ENCODE measurements at regions not wholly inside any gene's neighbourhood (a gene's known extent, or its start where the extent isn't known, plus 50 kb on each side); places are given as distances from the start of the nearest gene placed in this dataset.

DNA sequence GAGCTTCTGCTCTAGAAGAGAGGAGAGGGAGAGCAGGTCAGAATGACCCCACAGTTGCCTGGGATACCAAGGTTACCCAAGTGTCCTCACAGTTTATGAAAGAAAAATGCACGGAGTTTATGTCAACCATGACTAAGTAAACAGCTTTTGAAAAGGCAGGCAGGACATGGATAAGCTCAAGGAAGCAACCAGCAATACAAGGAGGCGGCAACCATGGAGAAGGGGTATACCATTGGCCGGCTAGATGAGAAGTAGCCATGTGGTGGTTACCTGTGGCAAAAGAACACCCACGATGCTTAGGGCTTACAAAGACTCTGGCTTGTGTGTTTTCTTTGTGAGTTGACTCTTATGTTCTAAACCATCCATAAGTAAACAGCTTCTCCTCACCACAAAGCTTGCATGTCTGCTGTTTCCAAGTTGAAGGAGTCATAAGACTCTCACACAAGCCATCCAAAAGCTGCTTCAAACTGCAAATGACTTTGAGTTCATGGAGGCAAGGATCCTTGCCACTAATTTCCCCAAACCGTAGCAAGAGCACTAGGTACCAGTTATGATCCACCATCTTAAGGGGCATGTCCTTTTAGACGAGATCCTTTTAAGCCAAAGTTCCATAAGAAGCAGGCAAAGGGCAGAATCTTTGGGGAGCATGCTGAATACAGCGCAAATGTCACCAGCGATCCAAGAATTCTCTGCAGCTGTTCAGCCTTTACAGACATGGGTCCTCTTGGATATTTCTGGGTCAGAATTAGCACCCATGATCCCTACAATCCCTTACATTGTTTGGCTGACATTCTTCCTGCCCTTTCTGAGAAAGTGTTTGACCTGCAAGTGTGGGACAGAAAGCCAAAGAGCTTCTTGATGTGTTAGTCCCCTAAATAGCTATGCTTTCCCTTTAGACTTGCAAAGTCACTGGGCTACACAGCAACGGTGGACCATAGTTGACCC lies 74.8 kb upstream of the IPO5 start:
- TF ChIP-seq CTBP1 (IDR thresholded peaks at IDR 0.05; ENCODE audit: borderline replicate concordance) (no peak), NFRKB (IDR thresholded peaks at IDR 0.05) (no peak), TARDBP (IDR thresholded peaks at IDR 0.05) (no peak), SP1 (IDR thresholded peaks at IDR 0.05) (no peak), FOXA1 (IDR thresholded peaks at IDR 0.05) (no peak), ELF4 (IDR thresholded peaks at IDR 0.05) (no peak), ZNF384 (IDR thresholded peaks at IDR 0.05) (no peak), L3MBTL2 (conservative IDR thresholded peaks at IDR 0.05) (no peak), LEF1 (IDR thresholded peaks at IDR 0.05; ENCODE audit: borderline replicate concordance) (no peak), BHLHE40 (IDR thresholded peaks at IDR 0.05; ENCODE audit: borderline replicate concordance) (no peak), FOXM1 (IDR thresholded peaks at IDR 0.05; ENCODE audit: borderline replicate concordance) (no peak), SUZ12 (IDR thresholded peaks at IDR 0.05) (no peak), HDGF (IDR thresholded peaks at IDR 0.05; ENCODE audit: borderline replicate concordance) (no peak), ARNT (IDR thresholded peaks at IDR 0.05) (no peak), FOXK2 (IDR thresholded peaks at IDR 0.05) (no peak)
- TF ChIP-seq, protein P1, sequence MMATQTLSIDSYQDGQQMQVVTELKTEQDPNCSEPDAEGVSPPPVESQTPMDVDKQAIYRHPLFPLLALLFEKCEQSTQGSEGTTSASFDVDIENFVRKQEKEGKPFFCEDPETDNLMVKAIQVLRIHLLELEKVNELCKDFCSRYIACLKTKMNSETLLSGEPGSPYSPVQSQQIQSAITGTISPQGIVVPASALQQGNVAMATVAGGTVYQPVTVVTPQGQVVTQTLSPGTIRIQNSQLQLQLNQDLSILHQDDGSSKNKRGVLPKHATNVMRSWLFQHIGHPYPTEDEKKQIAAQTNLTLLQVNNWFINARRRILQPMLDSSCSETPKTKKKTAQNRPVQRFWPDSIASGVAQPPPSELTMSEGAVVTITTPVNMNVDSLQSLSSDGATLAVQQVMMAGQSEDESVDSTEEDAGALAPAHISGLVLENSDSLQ (IDR thresholded peaks at IDR 0.05), result no peak
- no peak for DNase-seq (ENCODE audit: extremely low spot score)
- ChIA-PET CTCF (interaction anchor here (0.9 to 1.3 kb wide), 2 partner anchors 20 to 33 kb away, joined by 3 read pairs; no protein-coding TSS in a partner anchor), POLR2A (no interaction called here)

DNA sequence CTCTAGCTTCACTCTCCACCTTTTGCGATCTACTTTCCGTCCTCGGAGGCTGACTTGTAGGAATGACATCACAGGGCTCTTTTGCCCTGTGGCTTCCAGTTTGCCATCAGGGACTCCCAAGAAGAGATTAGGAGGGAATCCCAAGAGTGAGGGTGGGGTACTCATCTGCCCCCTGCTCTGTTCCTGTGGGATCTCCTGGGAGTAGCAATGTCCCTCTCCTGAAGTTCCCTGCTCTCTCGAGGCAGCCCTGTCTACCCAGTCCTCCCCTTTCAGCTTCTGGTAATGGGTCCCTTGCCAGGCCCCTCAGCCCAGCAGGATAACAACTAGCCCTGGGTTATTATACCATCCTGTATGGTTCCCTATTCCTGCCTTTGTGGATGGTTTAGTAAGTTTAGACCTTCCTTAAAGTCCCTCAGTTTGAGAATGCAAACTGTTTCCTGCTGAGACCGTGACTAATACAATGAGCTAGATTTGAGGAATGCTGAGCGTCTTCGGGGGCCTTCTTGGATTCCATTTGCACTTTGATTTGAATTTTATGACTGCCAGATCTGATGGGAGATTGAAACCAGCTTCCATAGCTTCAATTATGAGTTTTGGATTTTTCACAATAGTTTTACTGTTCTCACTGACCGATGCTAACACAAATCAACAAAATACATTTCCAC lies 73.7 kb upstream of the IPO5 start:
- ChIA-PET CTCF (interaction anchor here (0.6 to 1.3 kb wide), 4 partner anchors 21 to 108 kb away, joined by 3 to 4 read pairs (median 3); no protein-coding TSS in a partner anchor), POLR2A (no interaction called here)
- TF ChIP-seq ARNT (IDR thresholded peaks at IDR 0.05), result no peak
- no peak for DNase-seq (ENCODE audit: extremely low spot score)

DNA sequence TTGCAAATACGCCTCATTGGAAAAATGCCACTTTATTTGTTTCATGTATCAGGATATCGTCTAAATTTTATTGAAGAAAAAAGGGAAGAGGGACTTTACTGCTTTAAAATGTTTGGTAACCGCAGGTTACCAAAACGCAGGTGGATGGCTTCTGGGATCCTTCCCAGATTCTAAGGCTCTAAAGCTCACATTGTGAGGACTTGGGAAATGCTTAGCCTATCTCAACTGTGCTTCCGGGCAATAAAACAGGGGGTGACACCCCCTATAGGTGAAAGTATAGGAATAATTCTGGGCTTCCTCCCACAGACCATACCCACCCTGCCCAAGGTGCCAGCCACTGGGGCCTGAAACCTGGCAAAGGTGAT lies 73.2 kb upstream of the IPO5 start:
- ChIA-PET POLR2A (no interaction called here), CTCF (interaction anchor here (0.8 to 1.3 kb wide), 2 partner anchors 22 to 32 kb away, joined by 3 to 4 read pairs; no protein-coding TSS in a partner anchor)
- no peak for DNase-seq (ENCODE audit: extremely low spot score)
- no peak for TF ChIP-seq BHLHE40 (IDR thresholded peaks at IDR 0.05; ENCODE audit: borderline replicate concordance)
- TF ChIP-seq FOXK2 (IDR thresholded peaks at IDR 0.05), result no peak
- TF ChIP-seq TARDBP (IDR thresholded peaks at IDR 0.05), result no peak

DNA sequence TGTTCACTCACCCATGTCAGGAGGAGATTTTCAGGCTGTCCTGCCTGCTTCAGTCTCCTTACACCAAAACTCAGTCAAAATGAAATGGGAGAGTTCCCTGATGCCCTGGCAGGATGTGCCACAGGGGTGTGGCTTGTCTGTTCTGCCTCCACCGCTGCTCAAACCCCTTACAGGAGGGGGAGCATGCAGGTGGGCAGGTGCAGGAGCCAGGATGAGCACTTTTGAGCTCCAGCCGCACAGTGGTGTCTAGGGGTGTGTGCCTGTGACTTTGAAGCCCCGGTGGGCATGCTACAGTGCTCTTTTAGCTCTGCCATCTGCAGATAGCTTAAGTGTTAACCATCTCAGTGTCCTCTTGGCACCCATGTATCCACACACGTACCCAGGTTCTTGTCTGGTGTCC lies 71.9 kb upstream of the IPO5 start:
- CTCF ChIA-PET, result no interaction called here
- TF ChIP-seq NFRKB (IDR thresholded peaks at IDR 0.05) (no peak), CTBP1 (IDR thresholded peaks at IDR 0.05; ENCODE audit: borderline replicate concordance) (no peak), L3MBTL2 (conservative IDR thresholded peaks at IDR 0.05) (no peak), HDGF (IDR thresholded peaks at IDR 0.05; ENCODE audit: borderline replicate concordance) (no peak), SP1 (IDR thresholded peaks at IDR 0.05) (no peak), FOXM1 (IDR thresholded peaks at IDR 0.05; ENCODE audit: borderline replicate concordance) (no peak), BHLHE40 (IDR thresholded peaks at IDR 0.05; ENCODE audit: borderline replicate concordance) (no peak), ARNT (IDR thresholded peaks at IDR 0.05) (no peak), LEF1 (IDR thresholded peaks at IDR 0.05; ENCODE audit: borderline replicate concordance) (no peak), ZNF384 (IDR thresholded peaks at IDR 0.05) (no peak), SUZ12 (IDR thresholded peaks at IDR 0.05) (no peak), FOXA1 (IDR thresholded peaks at IDR 0.05) (no peak)
- TF ChIP-seq, protein P1 (IDR thresholded peaks at IDR 0.05), result no peak
- DNase-seq (ENCODE audit: extremely low spot score), result no peak
- POLR2A ChIA-PET, result no interaction called here

DNA sequence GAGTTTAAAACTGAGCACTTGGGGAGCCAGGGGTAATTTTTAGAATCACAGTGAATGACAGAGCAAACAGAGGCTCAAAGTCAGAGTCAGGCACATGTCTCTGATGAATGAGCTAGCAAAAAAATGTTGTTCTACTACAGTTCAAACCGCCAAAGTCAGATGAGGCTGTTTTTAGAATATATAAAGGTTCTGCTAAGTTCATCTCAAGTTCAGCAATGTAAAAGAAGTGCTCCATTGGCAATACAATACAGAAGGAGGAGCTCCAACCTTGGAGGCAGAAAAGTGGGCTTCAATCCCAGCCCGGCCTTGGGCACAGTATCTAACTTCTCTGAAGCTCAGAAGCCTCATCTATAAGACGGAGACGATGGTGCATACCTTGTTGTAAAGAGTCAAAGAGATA lies 70.1 kb upstream of the IPO5 start:
- CTCF ChIA-PET, result no interaction called here
- TF ChIP-seq NFRKB (IDR thresholded peaks at IDR 0.05) (no peak), SUZ12 (IDR thresholded peaks at IDR 0.05) (no peak), CTBP1 (IDR thresholded peaks at IDR 0.05; ENCODE audit: borderline replicate concordance) (no peak), FOXK2 (IDR thresholded peaks at IDR 0.05) (no peak), ARNT (IDR thresholded peaks at IDR 0.05) (no peak), SP1 (IDR thresholded peaks at IDR 0.05) (no peak), BHLHE40 (IDR thresholded peaks at IDR 0.05; ENCODE audit: borderline replicate concordance) (no peak), ZNF384 (IDR thresholded peaks at IDR 0.05) (no peak), TARDBP (IDR thresholded peaks at IDR 0.05) (no peak), FOXM1 (IDR thresholded peaks at IDR 0.05; ENCODE audit: borderline replicate concordance) (no peak), LEF1 (IDR thresholded peaks at IDR 0.05; ENCODE audit: borderline replicate concordance) (no peak), FOXA1 (IDR thresholded peaks at IDR 0.05) (no peak), HDGF (IDR thresholded peaks at IDR 0.05; ENCODE audit: borderline replicate concordance) (no peak), L3MBTL2 (conservative IDR thresholded peaks at IDR 0.05) (no peak), ELF4 (IDR thresholded peaks at IDR 0.05) (no peak)
- TF ChIP-seq, protein P1 (IDR thresholded peaks at IDR 0.05), result no peak
- POLR2A ChIA-PET, result no interaction called here
- DNase-seq (ENCODE audit: extremely low spot score), result no peak
